HFF-Myc (cell line): ENCODE measurements at regions not wholly inside any gene's neighbourhood (a gene's known extent, or its start where the extent isn't known, plus 50 kb on each side); places are given as distances from the start of the nearest gene placed in this dataset.

ENCODE experiments used
- DNase-seq: peaks from one replicate; pipeline ENCODE4 v3.0.0-alpha.2; 2011; ENCODE audit warnings: low read depth; ENCODE audit errors: extremely low read depth
- H3K4me3 ChIP-seq: replicated peaks from 2 replicates; pipeline ENCODE4 v1.5.1; 2011; ENCODE audit warnings: low read depth, mild to moderate bottlenecking, control low read depth, low read length
- CTCF ChIP-seq: IDR thresholded peaks from 2 replicates; pipeline ENCODE4 v1.5.1; 2012; ENCODE audit warnings: mild to moderate bottlenecking, low read depth, low read length, control low read depth; ENCODE audit errors: missing control alignments

GRCh38 chr20:50311308-50312001 lies 120.8 kb downstream of the CEBPB start:
- H3K4me3 ChIP-seq, result no peak overlapping the region
- no peak for DNase-seq
- TF ChIP-seq CTCF, result no peak

- DNase-seq, result no peak
- H3K4me3 ChIP-seq, result no peak overlapping the region
- TF ChIP-seq CTCF, result no peak
These were observed 121.5 kb downstream of the CEBPB start for GRCh38 chr20:50312002-50312681.

GRCh38 chr20:50312682-50313521 lies 122.3 kb downstream of the CEBPB start:
- no peak overlapping the region for H3K4me3 ChIP-seq

GRCh38 chr20:50313522-50313820 lies 122.8 kb downstream of the CEBPB start:
- no peak for DNase-seq
- no peak for TF ChIP-seq CTCF
- no peak overlapping the region for H3K4me3 ChIP-seq

More at GRCh38 chr20:50312682-50313521, 122.3 kb downstream of the CEBPB start:
- no peak for TF ChIP-seq CTCF
- DNase-seq, result no peak

- TF ChIP-seq CTCF, result no peak
- no peak overlapping the region for H3K4me3 ChIP-seq
- no peak for DNase-seq
These were observed 123.4 kb downstream of the CEBPB start for GRCh38 chr20:50313827-50314677.

GRCh38 chr20:50314678-50315335 lies 124.2 kb downstream of the CEBPB start:
- no peak overlapping the region for H3K4me3 ChIP-seq
- TF ChIP-seq CTCF, result no peak
- DNase-seq, result no peak
